EL (cell line): ENCODE measurements at regions not wholly inside any gene's neighbourhood (a gene's known extent, or its start where the extent isn't known, plus 50 kb on each side); places are given as distances from the start of the nearest gene placed in this dataset.
"Not testable (repeated sequence)": the region's sequence is repeated elsewhere in the genome, so short reads cannot be mapped to it uniquely, and the experiment has no call there.

Source experiments
- DNase-seq: peaks from one replicate; pipeline ENCODE4 v3.0.0-alpha.2; 2016

DNA sequence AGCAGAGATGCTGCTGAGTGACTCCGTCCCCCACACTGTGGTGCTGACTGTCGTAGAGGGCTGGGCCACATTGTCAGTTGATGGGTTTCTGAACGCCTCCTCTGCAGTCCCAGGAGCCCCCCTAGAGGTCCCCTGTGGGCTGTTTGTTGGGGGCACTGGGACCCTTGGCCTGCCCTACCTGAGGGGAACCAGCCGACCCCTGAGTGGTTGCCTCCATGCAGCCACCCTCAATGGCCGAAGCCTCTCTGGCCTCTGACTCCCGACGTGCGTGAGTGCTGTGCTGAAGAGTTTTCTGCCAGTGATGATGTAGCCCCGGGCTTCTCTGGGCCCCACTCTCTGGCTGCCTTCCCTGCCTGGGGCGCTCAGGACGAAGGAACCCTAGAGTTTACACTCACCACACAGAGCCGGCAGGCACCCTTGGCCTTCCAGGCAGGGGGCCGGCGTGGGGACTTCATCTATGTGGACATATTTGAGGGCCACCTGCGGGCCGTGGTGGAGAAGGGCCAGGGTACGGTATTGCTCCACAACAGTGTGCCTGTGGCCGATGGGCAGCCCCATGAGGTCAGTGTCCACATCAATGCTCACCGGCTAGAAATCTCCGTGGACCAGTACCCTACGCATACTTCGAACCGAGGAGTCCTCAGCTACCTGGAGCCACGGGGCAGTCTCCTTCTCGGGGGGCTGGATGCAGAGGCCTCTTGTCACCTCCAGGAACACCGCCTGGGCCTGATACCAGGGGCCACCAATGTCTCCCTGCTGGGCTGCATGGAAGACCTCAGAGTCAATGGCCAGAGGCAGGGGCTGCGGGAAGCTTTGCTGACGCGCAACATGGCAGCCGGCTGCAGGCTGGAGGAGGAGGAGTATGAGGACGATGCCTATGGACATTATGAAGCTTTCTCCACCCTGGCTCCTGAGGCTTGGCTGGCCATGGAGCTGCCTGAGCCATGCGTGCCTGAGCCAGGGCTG is 181.1 kb downstream of the TBC1D2B start:
- not testable (repeated sequence) for DNase-seq

DNA sequence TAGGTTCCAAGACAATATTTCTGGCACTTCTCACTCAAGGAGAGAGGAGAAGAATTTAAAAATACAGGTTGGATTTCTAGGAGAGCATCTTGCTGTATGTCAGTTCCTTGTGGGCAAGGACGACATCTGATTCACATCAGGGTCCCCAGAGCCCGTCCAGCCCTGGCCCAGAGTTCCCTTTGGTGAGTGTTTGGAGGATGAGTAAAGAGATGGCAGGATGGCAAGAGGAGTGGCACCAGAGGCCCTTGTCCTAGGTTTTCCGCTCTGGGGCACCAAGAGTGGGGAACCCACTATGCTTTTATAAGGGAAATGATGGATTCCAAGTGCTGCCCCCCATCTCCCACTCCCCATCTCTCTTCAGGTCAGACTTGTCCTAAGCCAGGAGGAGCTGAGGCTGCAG is 181.8 kb downstream of the TBC1D2B start:
- DNase-seq, result no peak

DNA sequence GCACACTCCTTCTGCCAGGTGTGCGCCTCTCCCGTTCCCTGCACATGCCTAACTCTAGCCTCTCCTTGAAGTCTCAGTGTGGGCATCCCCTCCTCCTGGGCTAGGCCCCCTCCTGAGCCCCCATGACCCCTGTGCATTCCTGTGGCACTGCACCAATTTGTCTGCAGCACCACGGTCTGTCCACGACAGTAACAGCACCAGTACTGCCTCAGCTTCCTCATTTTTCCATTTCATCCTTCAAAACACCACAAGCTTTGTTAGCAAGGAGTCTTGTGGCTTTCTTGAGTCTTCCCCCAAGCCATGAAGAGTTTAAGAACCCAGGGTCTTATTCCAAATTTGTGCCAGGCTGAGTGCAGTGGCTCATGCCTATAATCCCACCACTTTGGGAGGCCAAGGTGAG is 182.4 kb downstream of the TBC1D2B start:
- not testable (repeated sequence) for DNase-seq

DNA sequence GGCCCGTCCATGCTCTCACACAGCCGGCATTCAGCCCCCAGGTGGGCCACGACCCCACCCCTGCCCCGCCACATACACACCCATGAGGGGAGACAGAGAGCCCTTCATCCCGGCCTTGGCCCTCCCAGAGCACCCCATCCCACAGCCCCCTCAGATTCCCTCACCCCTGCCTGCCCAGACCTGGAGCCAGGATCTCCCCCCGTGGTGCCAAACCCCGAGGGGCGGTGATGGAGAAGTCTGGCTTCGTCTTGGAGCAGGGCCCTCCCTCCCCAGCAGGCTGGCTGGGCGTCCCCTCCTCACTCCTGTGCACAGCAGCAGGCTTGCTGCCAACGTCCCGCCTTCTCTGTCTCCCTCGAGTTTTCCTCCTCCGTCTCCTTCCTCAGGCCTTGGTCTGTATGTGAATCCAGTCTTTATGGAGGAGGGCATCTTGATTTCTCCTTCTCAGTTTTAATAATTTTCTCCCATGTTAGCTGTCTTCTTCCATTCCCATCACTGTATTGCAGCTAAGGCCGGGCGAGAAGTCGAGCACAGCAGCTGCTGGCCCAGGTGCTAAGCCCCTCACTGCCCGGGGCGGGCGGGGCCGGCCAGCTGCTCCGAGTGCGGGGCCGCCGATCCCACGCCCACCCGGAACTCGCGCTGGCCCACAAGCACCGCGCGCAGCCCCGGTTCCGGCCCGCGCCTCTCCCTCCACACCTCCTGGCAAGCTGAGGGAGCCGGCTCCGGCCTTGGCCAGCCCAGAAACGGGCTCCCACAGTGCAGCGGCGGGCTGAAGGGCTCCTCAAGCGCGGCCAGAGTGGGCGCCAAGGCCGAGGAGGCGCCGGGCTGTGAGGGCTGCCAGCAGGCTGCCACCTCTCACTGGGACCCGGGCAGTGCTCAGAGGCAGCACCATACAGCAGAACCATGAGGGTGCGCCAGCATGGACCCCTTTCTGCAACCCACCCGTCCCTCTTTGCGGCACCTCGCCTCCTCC is 183.6 kb downstream of the TBC1D2B start:
- not testable (repeated sequence) for DNase-seq

DNA sequence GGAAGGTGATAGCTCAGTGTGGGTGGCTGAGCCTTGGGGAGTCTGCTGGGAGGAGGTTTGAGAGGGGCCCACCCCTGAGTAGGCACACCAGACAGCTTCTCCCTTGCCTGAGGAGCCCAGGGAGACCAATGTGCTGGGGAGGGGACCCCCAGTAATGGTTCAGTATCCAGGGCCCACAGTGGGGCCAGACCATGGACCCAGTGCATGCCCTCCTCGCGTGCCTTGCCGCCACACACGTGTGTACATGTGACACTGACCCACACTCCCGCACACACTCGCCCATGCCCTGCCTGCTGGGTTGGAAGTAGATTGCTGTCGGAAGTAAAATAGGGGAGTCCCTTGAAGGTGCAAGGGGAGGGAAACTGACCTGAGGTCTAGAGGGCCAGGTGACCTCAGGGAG is 184.3 kb downstream of the TBC1D2B start:
- not testable (repeated sequence) for DNase-seq

DNA sequence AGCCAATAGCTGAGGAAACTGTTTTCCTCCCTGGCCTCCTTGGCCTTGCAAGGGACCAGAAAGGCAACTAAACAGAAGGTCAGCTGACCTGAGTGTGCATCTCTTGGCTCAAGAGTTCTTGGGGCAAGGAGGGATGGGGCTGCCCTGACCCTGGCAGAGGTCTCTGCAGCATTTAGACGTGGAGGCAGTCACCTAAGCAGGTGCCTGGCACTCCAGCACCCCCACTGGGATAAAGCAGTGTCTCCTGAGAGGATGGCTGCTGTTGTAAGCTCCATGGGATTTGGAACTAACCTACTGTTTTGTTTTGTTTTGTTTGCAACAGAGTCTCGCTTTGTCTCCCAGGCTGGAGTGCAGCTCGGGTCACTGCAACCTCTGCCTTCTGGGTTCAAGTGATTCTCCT is 185.2 kb downstream of the TBC1D2B start:
- no peak for DNase-seq

DNA sequence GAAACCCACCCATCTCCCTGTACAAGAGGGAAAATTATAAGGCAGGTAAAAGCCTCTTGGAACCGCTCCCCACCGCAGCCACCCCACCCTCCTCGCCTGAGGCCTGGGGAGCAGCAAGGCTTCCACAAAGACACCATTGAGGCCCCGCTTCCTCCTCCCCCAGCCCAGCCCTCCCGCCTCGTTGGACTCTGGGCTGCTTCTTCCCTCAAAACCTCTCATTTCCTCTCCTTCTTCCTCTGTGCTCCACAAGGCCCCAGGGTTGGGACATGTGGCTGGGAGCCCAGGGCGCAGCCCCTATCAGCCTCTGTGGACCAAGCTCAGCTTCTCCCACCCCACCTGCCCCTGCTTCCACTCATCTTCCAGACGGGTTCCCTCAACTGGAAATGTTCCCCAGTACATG is 185.6 kb downstream of the TBC1D2B start:
- DNase-seq, result not testable (repeated sequence)

DNA sequence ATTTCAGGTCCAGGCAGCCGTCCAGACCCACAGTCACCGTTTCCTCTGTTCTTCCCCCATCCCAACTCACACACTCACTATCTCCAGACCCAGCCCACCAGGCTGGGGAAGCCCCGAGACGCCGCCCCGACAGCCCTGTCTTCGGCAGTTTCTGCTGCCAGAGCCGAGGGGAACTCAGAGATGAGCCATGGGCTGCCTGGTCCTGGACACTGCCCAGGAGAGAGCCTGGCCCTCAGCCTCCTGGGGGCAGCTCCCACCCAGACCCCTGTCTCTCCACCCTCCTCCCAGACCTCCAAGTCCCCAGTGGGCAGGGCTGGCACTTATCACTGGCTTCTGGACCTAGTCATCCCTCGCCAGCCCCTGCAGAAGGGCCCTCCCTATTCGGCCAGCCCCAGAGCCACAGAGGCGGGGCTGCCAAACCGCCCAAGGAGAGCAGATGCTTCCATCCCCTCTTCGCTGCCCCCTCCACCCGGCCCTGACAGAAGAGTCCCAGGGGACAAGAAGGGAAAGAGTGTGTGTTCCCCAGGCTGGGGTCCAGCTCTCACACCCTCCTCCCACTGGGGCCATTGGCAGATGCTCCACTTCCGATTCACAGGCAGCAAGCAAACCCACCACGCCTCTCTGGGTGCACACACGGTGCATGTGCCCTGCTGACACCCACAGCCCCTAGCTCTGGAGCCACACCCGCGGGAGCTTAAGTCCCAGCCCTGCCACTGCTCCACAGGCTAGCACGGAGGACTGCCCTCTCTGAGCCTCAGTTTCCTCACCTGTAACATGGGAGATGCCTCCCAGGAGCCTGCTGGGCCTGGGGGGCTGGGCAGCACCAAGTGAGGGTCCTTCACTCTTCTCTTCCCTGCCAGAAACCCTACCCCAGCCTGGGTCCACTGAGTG is 186.4 kb downstream of the TBC1D2B start:
- DNase-seq, result peak; percentile 38

DNA sequence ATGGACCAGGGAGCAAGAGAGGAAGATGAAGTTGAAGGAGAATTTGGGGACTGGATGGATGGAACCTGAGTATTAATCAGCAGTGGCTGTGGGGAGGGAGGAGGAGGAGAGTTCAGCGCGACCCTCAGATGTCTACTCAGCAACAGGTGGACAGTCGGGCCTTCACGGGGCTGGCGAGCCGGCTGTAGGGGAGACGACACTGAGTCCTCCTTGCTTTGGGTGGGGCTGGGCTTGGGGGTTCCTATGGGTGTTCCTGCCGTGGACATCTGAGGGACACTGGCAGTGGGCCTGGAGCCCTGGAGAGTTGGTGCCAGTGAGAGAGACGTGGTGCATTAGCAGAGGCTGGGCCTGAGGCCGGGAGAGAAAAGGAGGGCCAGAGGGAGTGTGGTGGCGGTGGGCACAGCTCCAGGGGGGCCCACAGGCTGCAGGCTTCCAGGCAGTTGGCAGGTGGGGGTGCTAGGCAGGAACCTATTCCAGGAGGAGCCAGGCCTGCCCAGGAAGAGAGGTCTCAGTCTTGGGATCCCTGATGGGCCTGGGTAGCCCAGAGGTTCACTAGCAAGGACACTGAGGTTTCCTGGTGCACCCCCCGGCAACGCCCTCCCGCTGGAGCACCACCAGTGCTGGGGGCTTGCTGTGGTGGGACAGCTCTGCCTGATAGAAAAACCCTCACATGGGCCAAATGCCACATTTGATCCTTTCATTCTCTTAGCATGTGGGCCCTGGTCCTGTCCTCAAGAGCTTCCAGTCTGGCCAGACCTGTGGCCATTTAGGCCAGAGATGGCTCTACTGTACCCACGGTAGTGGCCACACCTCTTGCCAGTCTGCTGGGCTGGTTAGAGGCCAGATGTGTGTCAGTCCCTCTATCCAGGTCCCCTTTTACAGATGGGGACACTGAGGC is 187.4 kb downstream of the TBC1D2B start:
- not testable (repeated sequence) for DNase-seq

DNA sequence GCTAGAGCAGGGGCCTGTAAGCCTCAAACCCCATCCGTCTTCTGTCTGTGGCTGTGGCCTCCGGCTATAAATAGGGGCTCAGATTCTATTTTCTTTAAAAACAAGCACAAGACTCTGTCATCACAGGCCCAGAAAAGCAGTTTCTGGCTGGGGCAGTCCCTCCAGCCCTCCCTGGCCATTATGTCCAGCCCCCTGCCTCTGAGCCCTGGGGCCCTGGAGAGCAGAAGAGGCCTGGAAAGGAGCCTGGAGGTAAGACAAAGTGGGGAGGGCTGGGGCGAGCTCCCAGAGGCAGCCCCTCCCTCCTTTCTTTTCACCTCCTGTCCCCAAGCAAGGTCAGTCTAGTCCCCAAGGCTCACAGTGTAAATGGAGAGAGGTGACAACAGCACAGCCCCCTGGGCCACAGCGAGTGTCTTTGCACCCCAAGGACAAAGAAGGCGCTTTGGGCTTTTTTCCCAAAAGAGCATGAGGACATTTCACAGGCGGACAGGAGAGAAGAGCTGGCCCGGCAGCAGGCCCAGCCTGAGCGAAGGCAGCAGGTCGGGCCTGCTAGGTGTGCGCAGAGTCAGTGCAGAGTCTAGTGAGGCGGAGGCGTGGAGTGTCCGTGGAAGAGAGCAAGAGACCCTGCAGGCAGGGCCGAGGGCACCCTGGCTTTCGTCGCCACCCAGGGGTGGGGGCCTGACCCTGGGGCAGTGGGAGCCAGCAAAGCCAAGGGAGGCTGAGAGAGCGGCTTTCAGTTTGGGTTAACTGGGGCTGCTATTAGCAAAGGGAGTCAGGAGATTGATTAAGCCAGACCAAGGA is 188.3 kb downstream of the TBC1D2B start:
- no peak for DNase-seq

DNA sequence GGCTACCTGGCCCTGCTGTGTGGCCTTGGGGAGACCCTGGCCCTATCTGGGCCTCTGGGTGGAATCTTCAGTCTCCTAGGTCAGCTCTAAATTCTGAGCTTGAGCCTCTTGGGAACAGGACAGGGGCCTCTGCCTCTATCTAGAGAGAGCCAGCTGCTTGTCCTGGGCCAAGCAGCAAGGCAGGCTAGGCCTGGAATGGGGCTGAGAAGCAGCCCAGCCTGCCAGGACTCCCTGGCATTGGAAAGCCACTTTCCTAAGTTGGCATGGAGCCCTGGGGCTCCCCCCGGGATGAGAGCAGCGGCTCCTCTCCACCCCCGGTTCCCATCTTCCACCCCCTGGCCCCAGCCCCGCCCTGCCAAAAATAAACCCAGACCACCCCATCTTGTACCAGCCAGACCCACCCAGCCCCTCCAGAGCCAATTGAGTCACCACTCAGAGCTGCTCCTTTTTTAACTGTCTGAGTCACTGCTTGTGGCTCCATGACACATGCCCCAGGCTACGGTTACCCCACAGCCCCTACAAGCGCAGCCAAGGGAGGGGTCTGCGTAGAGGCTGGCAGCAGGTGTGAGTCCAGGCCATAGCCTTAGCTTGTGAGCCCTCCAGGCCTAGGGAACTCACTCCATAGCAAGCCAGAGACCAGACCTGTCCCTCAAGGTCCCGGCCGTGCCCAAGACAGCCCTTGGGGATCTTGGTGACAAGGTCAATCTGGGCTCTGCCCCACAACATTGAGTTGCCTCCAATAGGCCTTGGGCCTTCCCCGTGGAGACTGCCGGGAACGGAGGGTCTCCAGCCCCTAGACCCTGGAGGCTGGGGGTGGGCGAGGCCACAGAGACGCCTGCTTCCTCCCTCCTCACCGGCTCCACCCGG is 189.7 kb downstream of the TBC1D2B start:
- DNase-seq, result not testable (repeated sequence)

DNA sequence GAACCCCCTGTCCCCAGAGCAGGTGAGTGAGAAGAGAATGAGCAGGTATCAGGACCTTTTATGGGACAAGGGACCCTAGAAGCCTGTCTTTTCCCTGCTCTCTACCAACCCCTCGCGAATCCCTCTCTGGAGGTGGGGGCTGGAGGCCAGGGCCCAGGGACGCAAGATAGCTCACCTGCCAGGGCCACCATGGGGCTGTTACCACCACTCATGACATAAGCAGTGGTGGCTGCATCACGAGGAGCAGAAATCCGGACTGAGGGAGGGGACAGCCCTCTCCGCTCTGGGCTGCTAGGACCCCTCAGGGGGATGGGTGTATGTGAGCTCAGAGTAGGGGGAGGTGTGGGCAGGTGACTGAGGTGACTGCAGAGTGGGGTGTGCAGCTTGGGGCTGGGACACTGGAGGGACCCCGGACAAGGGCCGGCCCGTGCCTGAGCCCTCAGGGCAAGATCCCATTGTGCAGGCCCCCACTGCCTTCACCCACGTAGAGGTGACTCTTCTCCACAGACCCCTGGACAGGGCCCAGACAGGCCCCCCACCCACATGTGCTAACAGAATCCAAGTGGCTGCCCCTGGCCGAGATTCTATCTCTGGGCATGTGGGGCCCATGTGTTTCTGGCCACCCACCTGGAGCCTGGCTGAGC is 190.6 kb downstream of the TBC1D2B start:
- DNase-seq, result no peak

DNA sequence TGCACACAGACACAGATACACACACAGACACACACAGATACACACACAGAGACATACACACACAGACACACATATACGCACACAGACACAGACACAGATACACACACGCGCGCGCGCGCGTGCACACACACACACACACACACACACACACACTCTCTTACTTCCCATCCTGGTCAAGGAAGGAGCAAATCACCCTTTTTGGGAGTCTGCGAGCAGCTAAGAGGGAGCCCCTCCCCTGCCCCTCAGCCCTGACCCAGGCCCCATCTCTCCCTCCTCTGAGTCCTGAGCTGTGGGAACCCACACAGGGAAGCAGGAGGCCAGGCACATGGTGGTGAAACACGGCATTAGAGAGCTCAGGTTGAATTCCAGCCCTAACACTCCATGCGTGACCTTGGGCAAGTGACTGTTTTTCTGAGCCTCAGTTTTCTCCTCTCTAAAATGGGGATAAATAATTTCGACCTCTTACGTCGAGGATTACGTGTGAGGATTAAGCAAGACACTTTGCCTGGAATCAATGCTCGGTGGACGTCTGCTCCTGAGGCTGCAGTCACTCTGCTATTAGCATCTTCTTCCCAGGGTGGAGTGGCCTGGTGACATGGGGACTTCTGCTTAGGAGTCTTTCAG is 191.5 kb downstream of the TBC1D2B start:
- DNase-seq, result not testable (repeated sequence)

DNA sequence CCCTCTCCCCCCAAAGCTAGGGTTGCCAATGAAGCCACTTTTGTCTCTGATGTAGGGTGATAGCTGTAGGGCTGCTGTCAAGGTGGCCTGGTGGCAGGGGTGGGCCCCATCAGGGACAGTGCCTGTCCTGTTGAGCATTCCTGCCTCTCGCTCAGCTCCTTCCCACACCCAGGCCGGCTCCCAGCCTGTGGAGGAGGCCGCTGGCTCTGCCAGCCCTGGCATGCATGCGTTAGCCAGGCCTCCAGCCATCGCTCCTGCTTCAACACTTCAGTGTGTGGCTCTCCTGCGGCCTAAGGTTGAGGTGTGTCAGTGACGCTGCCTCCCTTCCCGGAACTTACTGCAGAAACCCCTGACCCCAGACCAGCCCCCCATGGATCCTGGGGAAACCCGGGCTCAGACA is 194.5 kb downstream of the TBC1D2B start:
- not testable (repeated sequence) for DNase-seq

DNA sequence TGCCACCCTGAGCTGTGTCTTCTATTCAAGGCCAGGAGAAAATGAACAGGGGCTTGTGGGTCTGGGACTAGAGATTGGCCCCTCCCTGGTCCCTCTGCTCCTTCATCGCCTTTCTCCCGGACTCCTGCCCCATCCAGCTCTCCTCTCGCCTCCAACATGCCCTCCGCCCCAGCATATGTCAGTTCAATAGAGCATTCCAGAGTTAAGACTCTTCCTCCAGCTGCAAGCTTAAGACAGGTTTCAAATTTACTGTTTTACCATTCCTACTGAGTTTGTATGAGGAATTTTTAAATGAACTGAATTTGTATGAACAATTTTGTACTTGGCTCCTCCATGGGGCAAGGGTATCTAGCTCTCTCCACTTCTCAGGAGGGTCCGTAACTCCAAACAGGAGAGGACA is 195.6 kb downstream of the TBC1D2B start:
- no peak for DNase-seq

DNA sequence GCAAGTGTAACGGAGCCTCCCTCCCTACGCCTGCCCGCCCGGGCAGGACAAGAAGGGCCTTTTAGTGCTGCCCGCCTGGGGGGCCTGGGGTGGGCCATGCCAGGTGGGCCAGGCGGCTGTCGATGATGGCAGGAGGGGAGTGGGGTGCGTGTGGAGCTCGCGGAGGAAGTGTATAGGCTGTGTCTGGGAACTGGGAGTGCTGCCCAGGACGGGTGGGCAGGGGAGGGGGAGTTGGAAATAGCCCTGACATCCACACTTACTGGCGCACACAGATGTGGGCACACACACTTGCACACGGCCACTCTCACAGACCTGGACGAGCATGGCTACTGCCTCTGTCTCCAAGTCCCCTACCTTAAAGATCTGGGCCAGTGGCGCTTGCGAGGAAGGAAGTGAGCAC is 196.0 kb downstream of the TBC1D2B start:
- not testable (repeated sequence) for DNase-seq

DNA sequence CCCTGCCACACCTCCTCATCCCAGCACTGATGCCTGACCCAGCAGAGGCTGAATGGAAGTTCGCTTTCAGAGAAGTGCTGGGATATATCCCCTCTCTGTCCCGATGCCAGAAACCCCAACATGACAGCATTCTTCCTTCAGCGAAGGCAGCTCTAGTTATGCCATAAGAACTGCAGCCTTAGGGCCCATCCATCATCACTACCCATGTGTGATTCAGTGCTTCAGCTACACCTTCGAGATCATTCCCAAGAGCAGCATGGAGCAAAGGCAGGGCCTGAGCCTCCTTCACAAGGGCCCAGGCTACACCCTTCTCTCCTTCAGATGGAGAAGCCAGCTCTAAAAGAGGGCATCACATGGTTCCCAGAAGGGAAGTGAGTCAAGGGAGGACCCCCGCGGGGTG is 198.0 kb downstream of the TBC1D2B start:
- DNase-seq, result not testable (repeated sequence)

DNA sequence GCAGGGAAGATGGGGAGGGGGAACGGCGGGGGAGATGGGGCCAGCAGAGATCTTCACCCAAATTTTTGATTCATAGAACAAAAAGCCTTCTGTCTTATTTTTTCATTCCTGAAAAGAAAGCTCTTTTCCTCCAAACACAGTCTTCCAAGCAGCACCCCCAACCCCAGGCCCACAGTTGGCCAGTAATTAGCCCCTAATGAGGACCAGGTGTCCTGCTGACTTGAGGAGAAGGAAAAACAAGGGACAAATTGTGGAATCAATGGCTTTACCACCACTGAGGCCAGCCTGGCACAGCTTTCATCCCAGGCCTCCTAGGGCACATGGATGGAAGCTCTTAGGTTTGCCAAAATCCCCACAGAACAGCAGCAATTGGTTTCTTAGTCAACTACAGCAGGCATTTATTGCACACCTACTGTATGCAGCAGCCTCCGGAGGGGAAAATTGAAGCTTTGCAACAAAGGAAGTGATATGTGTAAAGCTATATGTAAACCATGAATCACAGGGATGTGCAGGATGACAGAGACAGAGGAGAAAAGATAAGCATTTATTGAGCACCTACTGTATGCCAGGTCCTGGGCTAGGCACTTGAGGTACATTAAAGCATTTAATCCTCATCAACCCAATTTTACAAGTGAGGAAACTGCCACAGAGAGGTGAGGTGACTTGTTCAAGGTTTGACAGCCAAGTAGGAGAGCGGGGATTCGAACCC is 199.5 kb downstream of the TBC1D2B start:
- DNase-seq, result no peak
